B cell (primary cell): ENCODE measurements at regions not wholly inside any gene's neighbourhood (a gene's known extent, or its start where the extent isn't known, plus 50 kb on each side); places are given as distances from the start of the nearest gene placed in this dataset.

Source experiments
- CTCF ChIP-seq: fragments of 200-600 bp; IDR thresholded peaks from one replicate; pipeline ENCODE4 v1.8.0; 2022; ENCODE audit warnings: antibody characterized with exemption, mild to moderate bottlenecking
- EZH2 ChIP-seq: IDR thresholded peaks from 2 replicates; pipeline ENCODE4 v1.6.1; 2012; ENCODE audit warnings: borderline replicate concordance, low read depth, mild to moderate bottlenecking, moderate library complexity, low read length; ENCODE audit not compliant: insufficient read depth, poor library complexity, severe bottlenecking

- TF ChIP-seq CTCF: no peak
- TF ChIP-seq EZH2: no peak
These were observed 416.6 kb downstream of the DHX35 start for GRCh38 chr20:39378776-39379175.
